ENCODE measurements at regions not wholly inside any gene's neighbourhood (a gene's known extent, or its start where the extent isn't known, plus 50 kb on each side); places are given as distances from the start of the nearest gene placed in this dataset.
"Not testable (repeated sequence)": the region's sequence is repeated elsewhere in the genome, so short reads cannot be mapped to it uniquely, and the experiment has no call there.

- DNase-seq: no peak
Measured at GRCh38 chr1:200316148-200316803, 93.6 kb downstream of the ZNF281 start.

- no peak for DNase-seq
Measured at GRCh38 chr1:200314085-200314750, 95.6 kb downstream of the ZNF281 start.

- no peak for DNase-seq
Measured at GRCh38 chr1:200311256-200311655, 98.6 kb downstream of the ZNF281 start.

GRCh38 chr1:200310824-200311223, 99.0 kb downstream of the ZNF281 start:
- DNase-seq: no peak

GRCh38 chr1:200307755-200308066, 102.1 kb downstream of the ZNF281 start:
- no peak for DNase-seq

GRCh38 chr1:200306944-200307754, 102.7 kb downstream of the ZNF281 start:
- peak; percentile 70 to 72 for DNase-seq

- no peak for DNase-seq
Measured at GRCh38 chr1:200305806-200306205, 104.0 kb downstream of the ZNF281 start.

GRCh38 chr1:200304171-200304570, 105.7 kb downstream of the ZNF281 start:
- no peak for DNase-seq

GRCh38 chr1:200302921-200303290, 106.9 kb downstream of the ZNF281 start:
- DNase-seq: no peak

GRCh38 chr1:200302192-200302920, 107.5 kb downstream of the ZNF281 start:
- peak; percentile 35 to 70 for DNase-seq

- DNase-seq: no peak
Measured at GRCh38 chr1:200301152-200301551, 108.7 kb downstream of the ZNF281 start.

- no peak for DNase-seq
Measured at GRCh38 chr1:200299571-200299970, 110.3 kb downstream of the ZNF281 start.

- DNase-seq: no peak
Measured at GRCh38 chr1:200298242-200298641, 111.6 kb downstream of the ZNF281 start.

GRCh38 chr1:200296091-200296661, 113.7 kb downstream of the ZNF281 start:
- no peak for DNase-seq

- no peak for DNase-seq
Measured at GRCh38 chr1:200294241-200294640, 115.6 kb downstream of the ZNF281 start.

- DNase-seq: no peak
Measured at GRCh38 chr1:200292699-200293098, 117.1 kb downstream of the ZNF281 start.

- no peak for DNase-seq
Measured at GRCh38 chr1:200291106-200291505, 118.7 kb downstream of the ZNF281 start.

GRCh38 chr1:200290010-200290685, 119.7 kb downstream of the ZNF281 start:
- peak in 1 of 2 experiments; percentile 13 for DNase-seq

- no peak for DNase-seq
Measured at GRCh38 chr1:200288226-200288625, 121.6 kb downstream of the ZNF281 start.

- DNase-seq: not testable (repeated sequence)
Measured at GRCh38 chr1:200284236-200284635, 125.6 kb downstream of the ZNF281 start.

- DNase-seq: no peak
Measured at GRCh38 chr1:200282497-200283122, 127.2 kb downstream of the ZNF281 start.

All from Kasumi-1 (cell line).